SHP77 (cell line): ENCODE measurements at regions not wholly inside any gene's neighbourhood (a gene's known extent, or its start where the extent isn't known, plus 50 kb on each side); places are given as distances from the start of the nearest gene placed in this dataset.
"Not testable (repeated sequence)": the region's sequence is repeated elsewhere in the genome, so short reads cannot be mapped to it uniquely, and the experiment has no call there.

Experiments
- DNase-seq, 2 experiments: peaks; one replicate each; lab custom pipeline; 2025; lab: John Stamatoyannopoulos, UW

DNA sequence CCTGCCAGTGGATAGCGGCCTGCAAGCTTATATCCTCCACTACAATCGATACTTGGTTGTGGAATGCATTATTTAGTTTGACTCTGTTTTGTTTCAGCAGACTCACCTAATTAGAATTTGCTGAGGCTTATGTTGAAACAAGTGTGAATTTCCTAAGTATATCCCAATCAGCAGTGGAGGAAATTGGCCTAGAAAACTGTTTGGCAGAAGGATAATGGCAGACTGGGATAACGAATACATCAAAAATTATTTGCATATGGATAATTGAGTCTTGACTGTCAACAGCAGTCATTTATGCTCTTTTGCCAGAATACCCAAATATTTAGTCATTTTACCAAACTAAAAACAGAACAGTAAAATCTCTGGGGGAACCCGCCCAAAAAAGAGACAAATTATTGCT, 261.0 kb downstream of the DOK5 start:
- DNase-seq = no peak

GRCh38 chr20:54733687-54734086, 258.3 kb downstream of the DOK5 start:
- DNase-seq = no peak

GRCh38 chr20:54727490-54727889, 252.1 kb downstream of the DOK5 start:
- no peak for DNase-seq

DNA sequence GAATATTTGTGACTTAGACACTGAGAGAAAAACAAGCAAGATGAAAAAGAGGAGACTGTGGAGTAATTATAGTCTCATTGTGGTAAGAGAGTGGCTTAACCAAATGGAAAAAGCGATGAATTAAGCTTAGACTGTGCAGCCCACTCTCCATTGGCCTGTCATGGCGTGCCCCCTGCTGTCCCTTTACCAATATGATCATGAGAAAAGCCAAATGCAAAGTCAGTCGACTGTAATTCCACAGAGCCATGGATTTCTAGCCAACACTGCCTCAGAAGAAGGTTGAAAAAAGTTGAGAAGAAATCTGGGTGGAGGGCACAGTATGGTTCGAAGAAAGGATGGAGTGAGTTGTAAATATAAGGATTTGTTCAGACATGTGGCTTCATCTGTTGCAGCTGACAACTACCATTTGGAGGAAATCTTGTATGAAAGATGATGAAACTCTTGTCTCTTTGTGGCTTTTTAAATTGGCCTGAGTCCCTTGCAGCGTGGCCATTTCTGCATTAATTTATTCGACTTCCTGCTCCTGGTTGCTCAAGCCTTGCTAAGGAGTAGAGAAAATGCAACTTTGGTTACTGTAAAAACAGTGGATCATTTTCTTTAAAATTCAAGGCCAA, 251.4 kb downstream of the DOK5 start:
- no peak for DNase-seq

GRCh38 chr20:54725266-54725665, 249.9 kb downstream of the DOK5 start:
- DNase-seq = not testable (repeated sequence)

GRCh38 chr20:54723723-54724122, 248.3 kb downstream of the DOK5 start:
- DNase-seq = no peak

DNA sequence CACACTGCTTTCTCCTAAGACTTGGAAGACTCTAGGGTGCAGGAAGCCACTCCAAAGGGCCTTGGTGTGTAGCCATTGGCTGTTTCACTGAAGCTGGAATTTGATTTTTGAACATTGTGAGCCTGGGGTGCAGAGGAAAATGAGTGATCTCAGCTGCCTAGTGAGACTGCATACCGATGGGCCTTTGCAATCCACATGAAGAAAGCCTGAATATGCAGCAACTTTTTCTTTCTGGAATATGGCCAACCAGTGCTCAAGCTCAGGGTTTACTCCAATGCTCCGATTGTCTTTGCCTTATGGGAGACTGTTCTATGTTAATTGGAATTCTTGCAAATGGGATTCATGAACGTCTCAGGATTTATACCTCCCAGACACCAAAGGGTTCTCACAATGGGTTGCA, 242.6 kb downstream of the DOK5 start:
- DNase-seq = no peak

DNA sequence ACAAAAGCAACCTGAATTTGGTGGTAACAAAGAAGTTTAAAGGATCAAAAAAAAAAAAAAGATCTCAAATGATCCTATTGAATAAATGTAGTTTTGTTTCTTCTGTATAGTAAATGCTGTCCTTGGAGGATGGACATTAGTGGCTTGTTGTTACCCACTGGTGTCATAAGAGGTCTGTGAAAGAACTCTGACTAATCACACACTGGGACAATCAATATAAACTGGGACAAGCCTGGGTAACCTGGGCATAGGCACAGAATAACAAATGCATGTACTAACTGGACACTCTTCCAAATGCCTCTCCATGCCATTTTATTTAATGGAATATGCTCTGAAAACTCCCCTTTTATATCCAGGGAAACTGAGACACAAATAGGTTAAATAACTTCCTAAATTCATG, 241.4 kb downstream of the DOK5 start:
- no peak for DNase-seq

DNA sequence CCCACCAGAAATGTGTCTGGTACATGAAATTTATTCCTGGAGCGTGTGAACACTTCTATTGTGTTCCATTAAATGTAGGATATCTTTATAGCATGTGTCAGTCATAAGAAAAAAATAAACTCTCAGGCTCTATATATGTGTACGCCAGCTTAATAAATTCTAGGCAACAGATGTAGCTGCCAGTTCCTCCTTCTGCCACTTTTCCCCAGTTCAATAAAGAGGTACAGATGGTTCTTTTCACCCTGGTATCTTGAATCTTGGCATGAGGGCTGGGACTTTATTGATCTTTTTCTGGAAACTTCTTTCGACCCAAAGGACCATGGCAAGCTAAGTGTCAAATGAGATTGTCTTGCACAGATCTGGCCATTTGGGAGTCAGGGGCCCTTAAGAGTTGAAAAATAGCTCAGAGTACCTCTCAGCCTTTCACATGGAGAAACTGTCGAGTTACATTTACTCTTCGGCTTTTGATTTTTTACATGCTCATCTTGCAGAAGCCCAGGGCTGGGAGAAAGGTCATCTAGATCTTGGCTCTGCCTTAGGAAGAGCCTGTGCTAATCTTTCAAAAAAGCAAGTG, 240.9 kb downstream of the DOK5 start:
- no peak for DNase-seq

DNA sequence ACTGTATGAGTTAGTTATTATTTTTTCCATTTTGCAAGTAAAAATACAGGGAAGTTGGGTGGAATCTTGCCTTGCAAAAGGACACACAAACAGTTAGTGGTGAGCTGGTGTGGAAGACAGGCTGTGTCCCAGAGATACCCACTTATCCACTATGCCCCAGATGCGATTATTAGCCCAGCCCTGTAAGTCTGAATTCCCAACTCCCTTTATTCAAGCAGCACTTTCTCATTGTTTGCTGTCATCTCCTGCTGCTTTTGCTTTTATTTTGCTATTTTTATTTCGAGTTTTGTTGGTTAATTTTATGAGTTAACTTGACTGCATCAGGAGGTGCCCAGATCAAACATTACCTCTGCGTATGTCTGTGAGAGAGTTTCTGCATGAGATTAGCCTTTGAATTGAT, 239.4 kb downstream of the DOK5 start:
- DNase-seq = no peak

- DNase-seq = no peak
These were observed 238.3 kb downstream of the DOK5 start for GRCh38 chr20:54713727-54714126.

DNA sequence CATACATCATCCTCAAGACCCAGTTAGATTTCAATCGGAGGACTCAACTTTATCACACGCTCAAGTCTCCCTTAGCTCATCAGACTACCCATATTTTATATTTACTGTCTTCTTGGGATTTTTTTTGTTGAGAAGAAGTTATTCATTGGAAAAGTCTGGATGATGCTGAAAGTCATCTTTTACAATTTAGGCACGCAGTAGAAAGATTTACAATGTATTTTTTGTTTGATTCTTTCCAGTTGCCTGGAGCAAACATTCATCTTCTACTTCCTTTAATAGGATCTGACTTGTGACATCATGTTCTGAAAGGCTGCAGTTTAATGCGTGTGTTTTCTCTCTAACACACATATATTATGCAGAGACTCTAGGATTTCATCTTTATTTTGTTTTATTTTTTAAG, 235.7 kb downstream of the DOK5 start:
- no peak for DNase-seq

GRCh38 chr20:54710341-54710740, 234.9 kb downstream of the DOK5 start:
- DNase-seq = no peak

DNA sequence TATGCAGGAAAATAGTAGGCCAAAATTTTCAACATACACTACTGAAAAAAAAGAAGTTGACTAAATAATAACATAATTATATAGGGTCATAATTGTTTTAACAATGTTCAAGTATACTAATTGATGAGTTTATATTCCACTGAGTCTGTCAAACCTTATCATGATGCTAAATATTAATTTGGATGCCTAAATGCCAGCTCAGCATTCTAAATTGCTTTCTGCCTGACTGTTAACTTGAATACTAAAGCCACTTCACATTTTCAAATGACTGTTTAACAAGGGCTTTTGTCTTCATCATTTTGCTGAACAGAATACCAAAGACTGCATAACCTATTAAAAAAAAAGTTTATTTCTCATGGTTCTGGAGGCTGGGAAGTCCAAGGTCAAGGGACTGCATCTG, 232.8 kb downstream of the DOK5 start:
- no peak for DNase-seq

DNA sequence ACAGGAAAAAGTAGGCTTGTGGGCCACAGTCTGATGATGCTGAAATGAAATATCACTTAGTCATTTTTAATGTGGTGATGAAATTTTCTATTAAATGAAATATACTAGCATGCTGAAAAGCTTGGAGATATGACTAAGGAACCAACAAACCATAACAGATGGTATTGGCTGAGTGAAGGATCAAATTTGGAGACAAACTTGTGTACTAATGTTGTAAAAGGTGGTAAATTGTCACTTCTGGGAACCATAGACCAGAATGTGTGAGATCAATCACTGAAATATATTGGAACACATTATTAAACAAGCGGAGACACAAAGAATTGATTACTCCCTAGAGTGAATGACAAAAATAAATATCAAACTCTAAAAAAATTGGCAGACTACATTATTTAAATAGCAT, 232.4 kb downstream of the DOK5 start:
- no peak for DNase-seq

DNA sequence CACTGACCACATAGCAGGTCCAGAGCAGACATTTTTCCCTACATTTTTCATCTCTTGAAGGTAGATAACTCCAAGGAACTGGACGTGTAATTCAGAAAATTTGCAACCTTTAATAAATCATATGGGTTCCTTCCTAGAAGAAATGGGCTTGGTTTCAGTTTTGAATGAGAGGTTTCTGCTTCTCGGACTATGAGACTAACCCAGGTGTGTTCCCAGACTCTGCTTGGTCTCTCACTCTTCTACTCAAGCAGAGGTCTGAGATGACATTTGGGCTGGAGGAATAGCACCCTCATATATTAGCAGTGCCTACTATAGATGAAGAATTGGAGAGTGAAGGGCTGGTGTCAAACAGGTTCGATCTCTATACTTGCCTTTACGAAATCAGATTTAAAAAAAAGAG, 231.2 kb downstream of the DOK5 start:
- no peak for DNase-seq

GRCh38 chr20:54704032-54704635, 228.7 kb downstream of the DOK5 start:
- DNase-seq = no peak
